Endothelial cell of umbilical vein (primary cell): ENCODE measurements at regions not wholly inside any gene's neighbourhood (a gene's known extent, or its start where the extent isn't known, plus 50 kb on each side); places are given as distances from the start of the nearest gene placed in this dataset.

Source experiments
- CTCF ChIP-seq, 2 donors: IDR thresholded peaks; 1 replicate in 1 of 2; 2 replicates in 1 of 2; pipeline ENCODE4 v1.5.1; 2011; ENCODE audit warnings: low read length in 2 of 2, mild to moderate bottlenecking in 2 of 2, moderate library complexity in 2 of 2, control low read depth in 1 of 2, inconsistent platforms in 1 of 2, low read depth in 1 of 2; ENCODE audit not compliant: insufficient read depth in 1 of 2; ENCODE audit errors: extremely low read depth in 1 of 2
- EZH2 ChIP-seq: IDR thresholded peaks from 2 replicates; pipeline ENCODE4 v1.6.1; 2012; ENCODE audit warnings: borderline replicate concordance, low read depth, mild to moderate bottlenecking, moderate library complexity, low read length, inconsistent platforms; ENCODE audit not compliant: severe bottlenecking
- FOS ChIP-seq: IDR thresholded peaks from 2 replicates; pipeline ENCODE4 v1.6.1; 2011; ENCODE audit warnings: mild to moderate bottlenecking, low read length, moderate library complexity, borderline replicate concordance; ENCODE audit not compliant: insufficient read depth
- GATA2 ChIP-seq: IDR thresholded peaks from 2 replicates; pipeline ENCODE4 v1.7.0; 2011; ENCODE audit warnings: low read depth, mild to moderate bottlenecking, moderate library complexity, mixed read lengths, low read length; ENCODE audit not compliant: insufficient read length, insufficient read depth
- JUN ChIP-seq: IDR thresholded peaks from 2 replicates; pipeline ENCODE4 v1.6.1; 2011; ENCODE audit warnings: borderline replicate concordance, low read depth; ENCODE audit not compliant: insufficient read length, insufficient read depth
- MYC ChIP-seq: IDR thresholded peaks from one replicate; pipeline ENCODE4 v1.6.1; 2011; ENCODE audit warnings: mild to moderate bottlenecking, low read depth, low read length
- POLR2A ChIP-seq: IDR thresholded peaks from 2 replicates; pipeline ENCODE4 v1.6.1; 2012; ENCODE audit warnings: low read depth, mild to moderate bottlenecking, control low read depth, low read length
- POLR2AphosphoS5 ChIP-seq: IDR thresholded peaks from 2 replicates; pipeline ENCODE4 v1.6.1; 2012; ENCODE audit warnings: low read depth, mild to moderate bottlenecking, control low read depth, low read length, moderate library complexity; ENCODE audit not compliant: insufficient read depth
- TF ChIP-seq, protein P1 (sequence below): IDR thresholded peaks from 2 replicates; pipeline ENCODE4 v1.6.1; 2011; ENCODE audit not compliant: insufficient read depth, insufficient read length

DNA sequence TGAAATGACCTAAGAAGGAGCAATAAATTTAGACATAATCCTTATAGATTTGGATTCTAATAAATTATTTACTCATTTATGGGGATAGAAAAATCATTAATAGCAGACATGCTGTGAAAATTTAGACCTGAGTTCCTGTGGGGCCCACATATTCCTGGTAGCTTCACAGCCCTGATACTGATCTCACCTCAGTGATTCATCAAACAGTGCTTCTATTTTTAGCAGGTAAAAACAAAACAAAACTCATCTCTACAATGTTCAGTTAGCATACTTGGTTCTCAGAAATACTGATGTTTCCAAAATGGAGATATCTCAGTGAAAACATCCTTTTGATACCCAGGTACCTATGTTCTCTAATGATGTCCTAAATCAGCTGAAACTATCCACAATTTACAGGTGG is 841.1 kb upstream of the SORCS1 start:
- TF ChIP-seq, protein P1, sequence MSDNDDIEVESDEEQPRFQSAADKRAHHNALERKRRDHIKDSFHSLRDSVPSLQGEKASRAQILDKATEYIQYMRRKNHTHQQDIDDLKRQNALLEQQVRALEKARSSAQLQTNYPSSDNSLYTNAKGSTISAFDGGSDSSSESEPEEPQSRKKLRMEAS: no peak
- TF ChIP-seq CTCF (IDR thresholded peaks at IDR 0.05; ENCODE audit: extremely low read depth in 1 of 2, insufficient read depth in 1 of 2, low read depth in 1 of 2, low read length in 2 of 2) (no peak), POLR2A (no peak), POLR2AphosphoS5 (no peak), JUN (no peak), FOS (no peak), MYC (no peak), EZH2 (no peak), GATA2 (no peak)
